Activated CD4-positive, alpha-beta memory T cell treated with anti-CD3 and anti-CD28 coated beads, Interleukin-2, amount 10 ng/mL, durations not matched to agents 7 days and 5 days (primary cell): ENCODE measurements at regions not wholly inside any gene's neighbourhood (a gene's known extent, or its start where the extent isn't known, plus 50 kb on each side); places are given as distances from the start of the nearest gene placed in this dataset.
A peak's percentile ranks its signal among the peaks of the same experiment; 100 is the strongest.

Experiments
- CTCF ChIA-PET: fragments of 350-600 bp; sonication (Branson Sonifier 250); formaldehyde crosslinking; loops from one replicate; lab custom pipeline; 2021; ENCODE audit warnings: antibody characterized with exemption, inconsistent platforms; lab: Charles Lee
- POLR2A ChIA-PET: fragments of 350-600 bp; sonication (Branson Sonifier 250); formaldehyde crosslinking; loops from one replicate; lab custom pipeline; 2021; ENCODE audit warnings: antibody characterized with exemption; lab: Charles Lee
- DNase-seq: peaks from one replicate; pipeline ENCODE4 v3.0.0-alpha.2; 2020
- H3K27ac Mint-ChIP-seq: one replicate; pipeline ENCODE4 v1.8.0; 2021; ENCODE audit warnings: mild to moderate bottlenecking, mixed read lengths
- H3K27me3 Mint-ChIP-seq: one replicate; pipeline ENCODE4 v1.8.0; 2021; ENCODE audit warnings: mixed read lengths
- H3K36me3 Mint-ChIP-seq: one replicate; pipeline ENCODE4 v1.8.0; 2021; ENCODE audit warnings: low read depth, mixed read lengths
- H3K4me1 Mint-ChIP-seq: one replicate; pipeline ENCODE4 v1.8.0; 2021; ENCODE audit warnings: mixed read lengths
- H3K4me3 Mint-ChIP-seq: one replicate; pipeline ENCODE4 v1.8.0; 2021; ENCODE audit warnings: mild to moderate bottlenecking, mixed read lengths
- H3K9me3 Mint-ChIP-seq: one replicate; pipeline ENCODE4 v1.8.0; 2021; ENCODE audit warnings: mixed read lengths

DNA sequence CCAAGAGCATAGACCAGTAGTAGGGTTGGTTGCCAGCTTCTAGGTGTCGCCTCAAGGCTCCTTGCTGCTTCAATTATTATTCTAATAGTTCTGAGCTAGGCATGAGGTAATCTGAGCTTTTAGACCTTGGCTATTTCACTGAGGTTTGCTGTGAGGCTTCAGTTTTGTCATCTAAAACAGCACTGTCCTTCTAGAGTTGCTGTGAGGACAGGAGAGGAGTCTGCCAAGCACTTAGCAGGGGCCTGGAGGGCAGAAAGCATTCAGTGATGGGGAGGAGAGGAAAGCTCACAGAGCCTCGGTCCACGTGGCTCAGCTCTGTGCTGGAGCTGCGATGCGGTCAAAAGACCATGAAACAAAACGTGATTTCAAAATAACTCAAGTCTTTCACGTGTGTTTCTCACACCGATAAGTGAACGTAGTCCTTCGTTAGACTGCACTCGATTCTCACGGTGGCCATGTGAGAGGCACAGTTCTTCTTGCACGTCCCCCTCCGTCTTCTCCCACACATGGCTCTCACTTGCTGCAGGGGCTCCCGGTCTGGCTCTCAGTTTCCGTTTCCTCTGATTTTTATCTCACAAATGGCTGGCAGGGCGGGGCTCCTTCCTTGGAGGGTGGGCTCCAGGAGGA lies 113.7 kb downstream of the B3GNT2 start:
- Mint-ChIP-seq H3K9me3 (no peaks in the 10 kb centered on the region), H3K36me3 (no peaks in the 10 kb centered on the region), H3K4me3 (no peak overlapping the region), H3K27ac (peak overlapping the region; percentile 71), H3K4me1 (peaks cover 72% of the 10 kb centered on the region), H3K27me3 (no peaks in the 10 kb centered on the region)
- DNase-seq, result peak; percentile 32
- ChIA-PET CTCF (interaction anchor here (0.6 to 1.1 kb wide), 3 partner anchors 10 to 1552 kb away, joined by 3 to 4 read pairs (median 3); no protein-coding TSS in a partner anchor), POLR2A (interaction anchor here (0.7 to 1.3 kb wide), 2 partner anchors 9 to 114 kb away, joined by 3 read pairs; partner anchors contain the start of gene B3GNT2)

DNA sequence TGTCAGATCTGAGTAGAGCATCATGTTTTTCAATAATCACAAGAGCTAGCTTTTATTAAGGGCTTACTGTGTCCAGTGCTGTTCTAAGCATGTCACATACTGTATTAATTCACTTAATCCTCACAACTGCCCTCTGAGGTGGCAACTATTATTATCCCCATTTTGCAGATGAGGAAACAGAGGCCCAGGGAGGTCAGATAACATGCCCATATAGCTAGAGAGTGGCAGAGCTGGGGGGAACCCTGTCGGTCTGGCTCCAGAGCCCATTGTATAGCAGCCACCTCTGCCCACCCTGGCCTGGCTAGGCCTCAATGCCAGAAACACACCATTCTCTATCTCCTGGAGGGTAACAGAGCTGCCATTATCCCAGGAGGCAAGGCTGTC lies 113.2 kb downstream of the B3GNT2 start:
- no peak for DNase-seq
- H3K4me1 Mint-ChIP-seq, result peaks cover 72% of the 10 kb centered on the region
- ChIA-PET POLR2A (interaction anchor here (0.7 to 1.3 kb wide), 2 partner anchors 8 to 113 kb away, joined by 3 read pairs; partner anchors contain the start of gene B3GNT2), CTCF (interaction anchor here (0.6 to 1.1 kb wide), 2 partner anchors 10 to 316 kb away, joined by 3 to 4 read pairs; no protein-coding TSS in a partner anchor)
- no peak overlapping the region for H3K4me3 Mint-ChIP-seq
- H3K27me3 Mint-ChIP-seq, result no peaks in the 10 kb centered on the region
- H3K9me3 Mint-ChIP-seq, result no peaks in the 10 kb centered on the region
- H3K36me3 Mint-ChIP-seq, result no peaks in the 10 kb centered on the region
- no peak overlapping the region for H3K27ac Mint-ChIP-seq

DNA sequence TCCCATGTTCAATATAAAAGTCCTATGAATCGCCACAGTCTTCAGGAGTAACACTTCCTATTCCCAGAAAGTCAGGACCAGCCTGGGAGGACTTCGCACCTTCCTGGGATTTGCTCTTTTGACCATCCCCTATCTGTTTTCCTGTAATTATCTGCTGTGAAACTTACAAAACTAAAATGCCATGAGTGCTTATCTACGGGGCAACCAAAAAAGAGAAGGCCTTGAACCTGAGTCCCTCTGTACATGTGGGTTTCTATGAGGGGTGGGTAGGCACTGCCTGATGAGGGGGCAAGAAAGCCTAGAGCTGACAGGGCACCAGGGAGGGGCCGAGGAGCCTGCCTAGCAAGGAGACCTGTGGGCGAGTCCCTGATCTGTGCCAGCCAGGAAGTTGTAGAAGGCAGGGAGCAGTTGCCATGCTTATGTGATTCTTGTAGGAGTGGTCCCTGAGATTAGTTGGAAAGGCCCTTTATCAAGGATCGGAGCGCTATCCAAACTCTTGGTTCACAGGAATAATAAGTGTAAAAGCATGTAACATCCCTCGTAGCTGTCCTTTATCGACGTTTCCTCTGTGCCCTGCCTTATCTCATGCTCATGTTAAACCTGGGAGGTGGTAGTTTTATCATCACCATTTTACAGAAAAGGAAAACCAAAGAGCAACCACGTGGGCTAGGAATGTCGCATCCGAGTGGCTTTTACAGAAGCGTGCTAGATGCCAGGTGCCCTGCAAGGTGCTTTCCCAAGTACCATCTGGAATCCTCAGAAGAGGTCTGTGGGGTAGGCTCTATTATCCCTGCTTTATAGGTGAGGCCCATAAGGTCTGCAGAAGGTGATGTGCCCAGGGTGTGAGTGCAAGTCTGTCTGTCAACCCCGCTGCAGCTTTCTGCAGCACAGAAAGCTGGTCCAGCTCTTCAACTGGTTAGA lies 111.8 kb downstream of the B3GNT2 start:
- H3K4me3 Mint-ChIP-seq, result no peak overlapping the region
- CTCF ChIA-PET, result interaction anchor here (0.6 kb wide), 1 partner anchor 80 kb away, joined by 3 read pairs; no protein-coding TSS in a partner anchor
- H3K9me3 Mint-ChIP-seq, result no peaks in the 10 kb centered on the region
- peaks cover 78% of the 10 kb centered on the region for H3K4me1 Mint-ChIP-seq
- no peak for DNase-seq
- POLR2A ChIA-PET, result interaction anchor here (0.8 kb wide), 1 partner anchor 402 kb away, joined by 3 read pairs; the partner anchor contains the start of gene COMMD1
- H3K27me3 Mint-ChIP-seq, result no peaks in the 10 kb centered on the region
- no peaks in the 10 kb centered on the region for H3K36me3 Mint-ChIP-seq
- H3K27ac Mint-ChIP-seq, result peak overlapping the region; percentile 47

DNA sequence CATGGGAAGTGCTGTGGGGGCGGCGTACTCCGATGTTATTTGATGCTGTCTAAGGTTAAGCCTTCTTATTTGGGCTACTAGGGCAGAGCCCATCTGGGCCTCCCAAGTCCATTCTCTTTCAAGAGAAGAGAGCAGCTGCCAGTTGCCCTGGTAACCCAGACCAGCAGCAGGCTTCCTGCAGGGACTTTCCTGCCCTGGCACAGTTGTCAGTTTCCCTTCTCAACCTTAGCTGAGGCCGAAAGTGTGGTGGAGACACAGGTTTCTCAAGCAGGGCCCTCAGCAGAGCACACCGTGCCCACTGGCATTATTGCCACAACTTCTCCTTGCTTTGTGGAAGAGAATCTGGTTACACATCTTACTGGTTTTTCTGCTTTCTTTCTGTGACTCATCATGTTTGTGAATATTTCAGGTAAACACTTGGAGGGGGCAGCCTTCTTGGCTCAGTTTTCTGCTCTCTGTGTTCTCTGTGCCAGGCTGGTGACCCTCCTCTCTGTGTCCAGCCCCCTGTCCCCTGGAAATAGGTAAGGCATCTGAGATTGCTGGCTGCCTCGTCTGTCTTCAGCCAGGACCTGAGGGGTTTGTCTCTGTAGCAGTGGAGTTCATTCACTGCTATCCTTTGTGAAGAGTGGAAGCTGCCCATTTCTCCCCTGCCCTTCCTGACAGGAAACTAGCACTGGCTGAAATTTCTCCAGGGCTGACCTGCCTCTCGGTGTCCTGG lies 111.0 kb downstream of the B3GNT2 start:
- no peaks in the 10 kb centered on the region for H3K9me3 Mint-ChIP-seq
- ChIA-PET CTCF (interaction anchor here (0.6 kb wide), 1 partner anchor 79 kb away, joined by 3 read pairs; no protein-coding TSS in a partner anchor), POLR2A (no interaction called here)
- H3K4me1 Mint-ChIP-seq, result peaks cover 85% of the 10 kb centered on the region
- DNase-seq, result peak; percentile 49
- no peaks in the 10 kb centered on the region for H3K36me3 Mint-ChIP-seq
- H3K27ac Mint-ChIP-seq, result peak overlapping the region; percentile 47
- H3K27me3 Mint-ChIP-seq, result peaks cover 3% of the 10 kb centered on the region
- H3K4me3 Mint-ChIP-seq, result no peak overlapping the region

DNA sequence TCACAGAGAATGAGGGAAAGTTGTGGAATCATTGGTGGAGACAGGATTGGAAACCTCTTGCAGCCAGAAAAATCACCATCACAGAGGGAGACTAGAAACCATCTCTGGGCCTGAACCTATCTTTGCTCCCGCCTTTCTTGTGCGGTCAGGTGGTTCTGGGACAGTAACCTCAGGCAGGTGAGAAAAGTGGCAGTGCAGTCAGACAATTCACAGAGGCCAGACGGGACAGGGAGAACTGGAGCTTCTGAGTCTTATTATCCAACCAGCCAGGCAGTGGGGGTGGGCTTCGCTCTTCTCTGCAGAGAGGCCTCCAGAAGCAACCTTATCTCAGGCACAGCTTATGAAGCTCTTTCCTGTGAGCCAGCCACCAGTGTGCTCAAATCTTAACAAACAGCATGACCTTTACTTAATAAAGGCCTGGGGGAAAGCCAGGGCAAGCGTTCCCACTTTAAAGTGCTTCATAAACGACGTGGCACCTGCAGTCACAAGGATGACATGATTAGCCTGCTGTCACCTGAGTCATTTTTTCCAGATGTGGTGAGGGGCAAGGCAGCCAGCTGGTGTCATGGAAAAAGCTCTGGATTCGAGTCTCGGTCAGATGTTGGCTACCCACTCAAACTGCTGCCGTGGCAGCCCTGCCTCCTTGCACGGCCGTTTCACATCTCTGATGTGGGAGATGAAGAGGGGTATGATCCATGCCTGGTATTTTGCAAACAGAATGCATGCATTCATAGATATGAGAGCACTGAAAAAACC lies 109.7 kb downstream of the B3GNT2 start:
- Mint-ChIP-seq H3K4me3 (no peak overlapping the region), H3K9me3 (no peaks in the 10 kb centered on the region), H3K27me3 (peaks cover 6% of the 10 kb centered on the region), H3K4me1 (peaks cover 82% of the 10 kb centered on the region), H3K27ac (peak overlapping the region; percentile 67), H3K36me3 (no peaks in the 10 kb centered on the region)
- POLR2A ChIA-PET, result no interaction called here
- CTCF ChIA-PET, result interaction anchor here (1.1 kb wide), 1 partner anchor 400 kb away, joined by 3 read pairs; the partner anchor contains the start of gene COMMD1
- DNase-seq, result peak; percentile 38

DNA sequence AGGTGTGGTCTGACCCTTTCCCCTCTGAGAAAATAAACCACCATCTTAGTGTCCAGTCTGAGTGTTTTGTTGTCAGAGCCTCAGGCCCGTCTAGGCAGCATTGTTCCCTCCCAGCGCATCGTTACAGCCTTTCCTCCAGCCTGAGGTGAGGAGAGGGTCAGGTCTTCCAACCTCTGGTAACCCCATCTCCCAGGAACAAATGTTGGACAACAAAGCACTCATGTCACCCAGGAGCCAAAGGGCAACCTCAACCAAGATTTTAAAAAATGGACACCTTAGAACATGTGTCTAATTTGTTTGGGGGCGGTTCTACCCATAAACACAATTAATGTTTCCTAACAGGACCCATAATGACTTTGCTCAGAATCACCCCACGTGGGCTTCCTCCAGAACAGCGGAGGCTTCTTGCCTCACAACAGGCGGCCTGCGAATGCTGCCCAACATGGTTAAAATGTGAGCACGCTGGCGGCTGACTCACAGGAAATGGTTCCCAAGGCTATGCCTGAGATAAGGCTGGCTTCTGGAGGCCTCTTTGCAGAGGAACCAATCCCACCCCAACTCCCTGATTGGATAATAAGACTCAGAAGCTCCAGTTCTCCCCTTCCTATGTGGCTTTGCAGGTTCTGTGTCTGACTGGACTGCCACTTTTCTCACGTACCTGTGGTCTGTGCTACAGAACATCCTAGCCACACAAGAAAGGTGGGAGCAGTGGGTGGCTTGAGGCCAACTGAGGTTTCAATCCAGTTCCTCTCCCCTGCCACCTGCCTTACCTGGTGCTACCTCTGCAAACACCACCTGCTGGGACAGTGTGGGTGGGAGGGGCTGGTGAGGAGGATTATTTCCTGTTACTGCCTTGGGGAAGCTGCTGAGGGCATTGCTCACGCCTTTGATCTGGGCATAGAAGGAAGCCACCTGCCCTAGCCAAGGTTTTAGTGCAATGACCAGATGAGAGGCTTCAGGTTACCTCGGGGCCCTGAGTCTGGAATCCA lies 108.8 kb downstream of the B3GNT2 start:
- H3K36me3 Mint-ChIP-seq, result no peaks in the 10 kb centered on the region
- no peak overlapping the region for H3K4me3 Mint-ChIP-seq
- ChIA-PET POLR2A (interaction anchor here (1.2 kb wide), 1 partner anchor 9 kb away, joined by 5 read pairs; no protein-coding TSS in a partner anchor), CTCF (interaction anchor here (1.1 kb wide), 1 partner anchor 399 kb away, joined by 3 read pairs; the partner anchor contains the start of gene COMMD1)
- H3K9me3 Mint-ChIP-seq, result no peaks in the 10 kb centered on the region
- peaks cover 74% of the 10 kb centered on the region for H3K4me1 Mint-ChIP-seq
- DNase-seq, result peak; percentile 53
- peaks cover 6% of the 10 kb centered on the region for H3K27me3 Mint-ChIP-seq
- H3K27ac Mint-ChIP-seq, result peak overlapping the region; percentile 67

DNA sequence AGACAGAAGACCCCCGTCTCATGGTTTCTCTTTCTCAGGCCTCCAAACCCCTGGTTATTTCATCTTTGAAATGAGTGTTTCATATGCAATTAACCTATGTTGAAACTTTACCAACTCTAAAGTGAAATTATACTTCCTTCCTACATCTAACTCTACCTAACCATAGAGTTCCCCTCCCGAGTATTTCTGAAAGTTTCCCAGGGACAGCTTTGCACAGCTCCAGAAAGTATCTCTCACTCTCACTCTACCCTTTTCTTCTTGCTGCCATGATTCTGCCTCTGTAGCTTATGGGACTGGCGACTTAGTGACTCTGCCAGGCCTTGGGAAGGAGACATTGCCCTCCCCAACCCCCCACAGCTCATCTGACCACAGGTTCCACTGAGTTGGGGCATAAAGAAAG lies 107.9 kb downstream of the B3GNT2 start:
- H3K4me1 Mint-ChIP-seq, result peaks cover 64% of the 10 kb centered on the region
- DNase-seq, result no peak
- CTCF ChIA-PET, result interaction anchor here (2.2 to 3.7 kb wide), 2 partner anchors 10 to 28 kb away, joined by 5 to 11 read pairs; no protein-coding TSS in a partner anchor
- H3K27ac Mint-ChIP-seq, result peak overlapping the region; percentile 58
- peaks cover 6% of the 10 kb centered on the region for H3K27me3 Mint-ChIP-seq
- POLR2A ChIA-PET, result interaction anchor here (1.0 to 1.2 kb wide), 2 partner anchors 10 to 18 kb away, joined by 3 to 5 read pairs; no protein-coding TSS in a partner anchor
- no peaks in the 10 kb centered on the region for H3K9me3 Mint-ChIP-seq
- H3K4me3 Mint-ChIP-seq, result no peak overlapping the region
- H3K36me3 Mint-ChIP-seq, result no peaks in the 10 kb centered on the region

DNA sequence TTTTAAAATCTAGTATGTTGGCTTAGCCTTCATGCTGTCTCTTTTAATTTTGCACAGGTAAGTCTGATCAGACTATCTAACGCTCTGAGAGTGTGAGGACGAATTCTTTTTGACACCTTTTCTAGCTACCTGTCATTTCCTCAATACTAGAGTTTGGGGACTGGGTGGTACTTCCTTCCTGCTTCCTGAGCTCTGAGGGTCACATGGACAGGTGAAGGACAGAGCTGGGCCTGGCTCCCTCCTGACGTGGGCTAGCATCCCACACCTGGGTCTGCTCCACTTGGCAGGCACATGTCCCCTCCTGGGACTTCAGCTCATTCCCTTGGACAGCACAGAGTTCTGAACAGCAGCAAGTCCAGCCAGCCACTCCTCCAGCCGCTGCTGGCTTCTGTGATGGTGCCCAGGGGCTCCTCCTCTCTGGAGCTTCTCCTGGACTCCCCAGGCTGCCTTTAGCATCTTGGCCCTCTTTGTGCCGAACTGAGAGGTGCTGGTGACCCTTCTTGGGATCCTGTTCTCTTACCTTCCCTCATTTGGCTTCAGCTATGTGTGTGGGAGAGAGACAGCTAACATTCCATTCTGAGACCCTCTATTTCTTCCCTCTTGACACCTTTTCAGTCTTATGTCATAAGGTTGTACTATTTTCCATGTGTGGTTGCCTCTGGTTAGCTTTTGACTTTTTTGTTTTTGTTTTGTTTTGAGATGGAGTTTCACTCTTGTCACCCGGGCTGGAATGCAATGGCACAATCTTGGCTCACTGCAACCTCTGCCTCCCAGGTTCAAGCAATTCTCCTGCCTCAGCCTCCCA lies 106.9 kb downstream of the B3GNT2 start:
- ChIA-PET CTCF (interaction anchor here (1.1 to 3.7 kb wide), 3 partner anchors 11 to 37 kb away, joined by 3 to 11 read pairs (median 5); no protein-coding TSS in a partner anchor), POLR2A (interaction anchor here (1.0 to 1.4 kb wide), 3 partner anchors 11 to 105 kb away, joined by 3 to 5 read pairs (median 4); no protein-coding TSS in a partner anchor)
- Mint-ChIP-seq H3K36me3 (no peaks in the 10 kb centered on the region), H3K4me3 (no peak overlapping the region), H3K4me1 (peaks cover 57% of the 10 kb centered on the region), H3K27ac (peak overlapping the region; percentile 51), H3K9me3 (no peaks in the 10 kb centered on the region), H3K27me3 (peaks cover 6% of the 10 kb centered on the region)
- DNase-seq, result no peak

DNA sequence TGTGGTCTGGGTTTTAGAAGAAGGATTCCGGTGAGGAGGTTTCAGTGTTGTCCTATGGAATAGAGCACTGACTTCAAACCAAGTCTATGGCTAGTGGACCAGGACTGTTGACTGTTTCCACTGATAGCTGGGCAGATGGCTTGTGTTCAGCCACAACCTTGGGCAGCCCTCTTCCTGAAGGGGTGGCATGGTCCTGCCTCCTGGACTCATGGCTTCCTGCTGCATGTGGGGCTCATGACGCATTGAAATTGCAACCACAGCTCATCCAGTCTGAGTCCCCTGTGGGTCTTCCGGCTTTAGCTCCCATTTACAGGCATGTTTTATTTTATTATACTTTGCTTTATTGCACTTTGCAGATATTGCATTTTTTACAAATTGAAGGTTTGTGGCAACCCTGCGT lies 105.0 kb downstream of the B3GNT2 start:
- Mint-ChIP-seq H3K27me3 (peaks cover 6% of the 10 kb centered on the region), H3K4me1 (peaks cover 39% of the 10 kb centered on the region), H3K9me3 (no peaks in the 10 kb centered on the region), H3K27ac (no peak overlapping the region), H3K36me3 (no peaks in the 10 kb centered on the region), H3K4me3 (no peak overlapping the region)
- no peak for DNase-seq
- CTCF ChIA-PET, result interaction anchor here (3.7 kb wide), 1 partner anchor 31 kb away, joined by 11 read pairs; no protein-coding TSS in a partner anchor
- POLR2A ChIA-PET, result interaction anchor here (1.0 kb wide), 1 partner anchor 8 kb away, joined by 3 read pairs; no protein-coding TSS in a partner anchor

DNA sequence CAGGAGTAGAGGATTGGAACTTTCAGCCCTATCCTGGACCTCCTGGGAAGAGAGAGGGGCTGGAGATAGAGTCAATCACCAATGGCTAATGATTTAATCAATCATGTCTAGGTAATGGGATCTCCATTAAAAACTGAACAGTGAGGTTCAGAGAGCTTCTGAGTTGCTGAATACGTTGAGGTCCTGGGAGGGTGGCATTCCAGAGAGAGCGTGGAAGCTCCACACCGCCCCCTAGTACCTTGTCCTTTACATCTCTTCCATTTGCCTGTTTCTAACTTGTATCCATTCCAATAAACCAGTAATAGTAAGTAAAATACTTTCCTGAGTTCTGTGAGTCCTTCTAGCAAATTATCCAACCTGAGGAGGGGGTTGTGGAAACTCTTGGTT lies 101.7 kb downstream of the B3GNT2 start:
- no peaks in the 10 kb centered on the region for H3K9me3 Mint-ChIP-seq
- no peak for DNase-seq
- CTCF ChIA-PET, result no interaction called here
- no peak overlapping the region for H3K27ac Mint-ChIP-seq
- H3K36me3 Mint-ChIP-seq, result no peaks in the 10 kb centered on the region
- peaks cover 5% of the 10 kb centered on the region for H3K27me3 Mint-ChIP-seq
- peaks cover 6% of the 10 kb centered on the region for H3K4me1 Mint-ChIP-seq
- POLR2A ChIA-PET, result no interaction called here
- H3K4me3 Mint-ChIP-seq, result no peak overlapping the region
